ENCODE measurements at regions not wholly inside any gene's neighbourhood (a gene's known extent, or its start where the extent isn't known, plus 50 kb on each side); places are given as distances from the start of the nearest gene placed in this dataset.

DNA sequence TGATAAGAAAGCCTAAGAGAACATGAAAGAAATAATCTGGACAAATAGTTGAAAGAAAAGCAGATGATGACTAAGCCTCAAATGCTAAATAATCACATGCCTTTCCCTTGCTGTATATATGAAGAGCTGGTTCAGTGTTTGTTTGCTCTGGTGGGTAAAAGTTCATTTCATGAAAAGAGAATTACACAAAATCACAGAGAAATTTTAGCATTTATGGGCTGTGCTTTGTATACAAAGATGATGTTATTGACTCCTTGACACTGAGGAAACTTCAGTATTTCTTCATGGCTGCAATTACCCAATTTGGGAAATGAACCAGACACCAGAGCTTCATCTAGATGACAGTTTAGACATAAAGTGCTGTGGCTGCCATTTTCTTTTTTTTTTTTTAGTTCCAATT is 527.2 kb downstream of the NR2F1-AS1 start:
- TF ChIP-seq, protein P1, sequence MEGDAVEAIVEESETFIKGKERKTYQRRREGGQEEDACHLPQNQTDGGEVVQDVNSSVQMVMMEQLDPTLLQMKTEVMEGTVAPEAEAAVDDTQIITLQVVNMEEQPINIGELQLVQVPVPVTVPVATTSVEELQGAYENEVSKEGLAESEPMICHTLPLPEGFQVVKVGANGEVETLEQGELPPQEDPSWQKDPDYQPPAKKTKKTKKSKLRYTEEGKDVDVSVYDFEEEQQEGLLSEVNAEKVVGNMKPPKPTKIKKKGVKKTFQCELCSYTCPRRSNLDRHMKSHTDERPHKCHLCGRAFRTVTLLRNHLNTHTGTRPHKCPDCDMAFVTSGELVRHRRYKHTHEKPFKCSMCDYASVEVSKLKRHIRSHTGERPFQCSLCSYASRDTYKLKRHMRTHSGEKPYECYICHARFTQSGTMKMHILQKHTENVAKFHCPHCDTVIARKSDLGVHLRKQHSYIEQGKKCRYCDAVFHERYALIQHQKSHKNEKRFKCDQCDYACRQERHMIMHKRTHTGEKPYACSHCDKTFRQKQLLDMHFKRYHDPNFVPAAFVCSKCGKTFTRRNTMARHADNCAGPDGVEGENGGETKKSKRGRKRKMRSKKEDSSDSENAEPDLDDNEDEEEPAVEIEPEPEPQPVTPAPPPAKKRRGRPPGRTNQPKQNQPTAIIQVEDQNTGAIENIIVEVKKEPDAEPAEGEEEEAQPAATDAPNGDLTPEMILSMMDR (IDR thresholded peaks at IDR 0.05): no peak
- TF ChIP-seq ZFX (IDR thresholded peaks at IDR 0.05; ENCODE audit: borderline replicate concordance): no peak
